GM11168 (cell line): ENCODE measurements at regions not wholly inside any gene's neighbourhood (a gene's known extent, or its start where the extent isn't known, plus 50 kb on each side); places are given as distances from the start of the nearest gene placed in this dataset.

Experiments used
- in situ Hi-C: fragments of 300-500 bp; cut with MboI; formaldehyde crosslinking; loops from one replicate; pipeline ENCODE4 v1.12.0; 2022; ENCODE audit warnings: low sequenced_read_pairs; ENCODE audit not compliant: unreplicated experiment

DNA sequence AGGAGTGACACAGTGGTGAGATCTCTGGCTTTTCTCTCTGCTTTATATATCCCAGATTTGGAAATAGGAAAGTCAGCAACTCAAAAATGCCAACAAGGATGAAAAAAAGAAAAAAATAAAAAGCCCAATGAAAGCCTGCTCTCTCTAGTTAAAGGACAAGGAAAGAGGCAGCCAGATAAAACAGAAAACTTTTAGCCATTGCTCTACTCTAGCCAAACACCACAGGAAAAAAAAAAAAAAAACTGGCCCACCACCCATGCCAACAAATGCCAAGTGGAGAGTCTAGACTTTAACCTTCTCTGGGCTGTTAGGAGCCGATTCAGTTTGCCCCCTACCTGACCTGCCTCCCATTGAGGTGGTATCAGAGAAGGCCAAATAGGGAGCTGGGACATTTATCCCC lies 222.3 kb upstream of the TMTC1 start:
- in situ Hi-C loops, result no loop called here

- in situ Hi-C loops, result no loop called here
These were observed 219.6 kb upstream of the TMTC1 start for GRCh38 chr12:30003321-30003720.

DNA sequence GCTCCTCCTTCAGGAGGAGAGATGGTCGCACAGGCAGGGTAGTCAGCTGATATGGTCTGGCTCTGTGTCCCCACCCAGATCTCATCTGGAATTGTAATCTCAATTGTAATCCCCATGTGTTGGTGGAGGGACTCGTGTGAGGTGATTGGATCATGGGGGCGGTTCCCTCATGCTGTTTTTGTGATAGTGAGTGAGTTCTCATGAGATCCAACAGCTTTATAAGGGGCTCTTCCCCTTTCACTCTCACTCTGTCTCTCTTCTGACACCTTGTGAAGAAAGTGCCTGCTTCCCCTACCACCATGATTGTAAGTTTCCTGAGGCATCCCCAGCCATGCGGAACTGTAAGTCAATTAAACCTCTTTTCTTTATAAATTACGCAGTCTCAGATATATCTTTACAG lies 218.9 kb upstream of the TMTC1 start:
- in situ Hi-C loops, result no loop called here

DNA sequence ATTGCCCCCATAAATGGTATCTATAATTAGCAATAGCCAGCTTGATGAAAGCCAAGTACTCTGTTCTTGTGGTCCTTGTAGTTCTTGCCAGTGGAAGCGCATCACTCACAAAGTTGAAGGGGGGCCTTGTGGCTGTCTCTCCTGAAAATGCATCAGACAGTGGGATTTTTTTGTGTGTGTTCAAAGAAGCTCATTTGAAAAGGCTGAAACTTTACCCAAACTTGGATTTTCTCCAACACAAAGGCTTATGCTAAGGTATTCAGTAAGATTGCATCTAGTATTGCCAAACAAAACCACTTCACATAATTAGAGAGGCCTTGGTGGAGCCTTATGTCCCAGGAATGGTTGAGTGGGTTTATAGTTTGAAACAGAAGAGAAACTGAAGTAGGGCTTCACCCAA lies 216.7 kb upstream of the TMTC1 start:
- in situ Hi-C loops, result no loop called here

DNA sequence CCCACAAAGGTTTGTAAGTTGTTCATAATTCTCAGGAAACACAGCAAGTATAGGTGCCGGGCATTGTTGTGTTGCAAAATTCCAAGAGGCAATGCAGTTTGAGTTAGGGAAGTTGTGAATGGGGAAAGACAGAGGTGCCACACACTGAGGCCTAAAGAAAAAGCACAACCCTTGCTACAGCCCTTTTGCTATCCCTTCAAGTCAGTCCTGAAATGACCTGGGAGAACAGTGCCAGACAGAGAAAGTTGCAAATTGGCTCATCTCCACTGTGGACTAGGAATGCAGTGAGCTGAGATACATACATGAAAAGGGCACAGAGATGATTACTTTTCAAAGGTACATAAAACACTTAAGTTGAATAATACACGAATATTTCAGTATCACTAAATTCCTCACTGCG lies 213.3 kb upstream of the TMTC1 start:
- in situ Hi-C loops, result no loop called here

DNA sequence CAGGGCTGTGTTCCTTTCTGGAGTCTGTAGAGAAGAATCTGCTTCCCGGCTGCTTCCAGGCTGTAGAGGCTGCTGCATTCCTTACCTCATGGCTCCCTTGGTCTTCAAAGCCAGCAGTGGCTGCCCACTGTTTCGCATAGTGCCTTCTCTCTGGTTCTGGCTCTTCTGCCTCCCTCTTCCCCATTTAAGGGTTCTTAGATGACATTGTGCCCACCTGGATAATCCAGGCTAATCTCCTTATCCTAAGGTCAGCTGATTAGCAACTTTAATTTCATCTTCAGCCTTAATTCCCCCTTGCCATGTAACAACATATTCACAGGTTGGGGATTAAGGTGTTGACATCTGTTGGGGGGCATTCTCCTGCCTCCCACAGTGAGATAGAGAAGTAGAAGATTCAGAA lies 208.6 kb upstream of the TMTC1 start:
- in situ Hi-C loops, result no loop called here

DNA sequence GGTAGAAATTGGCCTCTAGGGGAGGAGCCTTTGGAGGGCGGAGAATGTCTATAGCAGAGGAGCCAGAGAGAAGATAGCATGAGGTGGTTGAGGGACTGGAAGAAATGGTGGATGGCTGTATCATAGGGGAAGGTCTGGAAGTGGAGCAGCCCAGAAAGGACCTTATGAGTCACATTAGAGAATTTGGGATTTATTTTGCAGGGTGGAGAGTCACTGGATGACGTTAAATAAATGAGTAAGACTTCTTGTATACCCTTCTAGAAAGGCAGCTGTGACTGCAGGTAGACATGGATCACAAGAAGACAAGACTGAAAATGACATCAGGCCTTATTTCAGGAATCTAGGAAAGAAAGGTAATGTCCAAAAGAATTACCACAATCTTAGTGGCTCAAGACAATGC lies 208.2 kb upstream of the TMTC1 start:
- in situ Hi-C loops, result no loop called here

DNA sequence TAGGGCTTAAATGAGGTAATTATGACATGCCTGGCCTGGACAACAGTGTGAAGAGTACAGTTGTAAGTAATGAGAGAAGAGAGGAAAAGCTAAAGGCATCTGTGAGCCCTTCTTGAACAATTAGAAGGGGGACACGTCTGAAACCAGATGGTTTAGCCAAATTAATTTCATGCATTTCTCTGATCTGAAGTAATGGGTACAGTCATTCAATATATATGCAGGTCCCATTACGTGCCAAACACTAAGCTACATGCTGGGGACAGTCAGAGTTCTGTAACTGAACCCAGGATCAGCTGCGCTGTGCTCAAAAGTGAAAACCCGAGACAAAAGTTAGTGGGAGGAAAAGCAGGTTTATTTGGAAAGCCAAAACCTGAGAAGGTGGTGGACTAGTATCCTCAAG lies 207.2 kb upstream of the TMTC1 start:
- in situ Hi-C loops, result no loop called here

- in situ Hi-C loops, result no loop called here
These were observed 200.1 kb upstream of the TMTC1 start for GRCh38 chr12:29983851-29984250.

- in situ Hi-C loops, result no loop called here
These were observed 196.6 kb upstream of the TMTC1 start for GRCh38 chr12:29980304-29980703.

DNA sequence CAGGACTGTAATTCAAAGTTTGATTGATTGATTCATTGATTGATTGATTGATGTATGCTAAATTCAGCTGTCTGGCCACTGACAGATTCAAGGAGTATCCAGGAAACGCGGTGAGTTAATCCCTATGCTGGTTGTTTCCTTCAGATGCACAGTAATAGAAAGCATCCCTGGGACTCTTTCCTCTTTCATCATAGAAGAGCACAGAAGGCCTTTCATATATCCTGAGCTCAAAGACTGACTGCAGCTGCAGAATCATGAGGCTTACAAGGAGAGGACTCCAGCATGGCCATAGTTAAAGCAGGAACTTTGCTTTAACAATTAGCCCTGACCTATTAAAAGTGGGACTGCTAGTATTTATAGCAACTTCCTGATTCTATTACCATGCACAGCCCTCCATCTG lies 187.7 kb upstream of the TMTC1 start:
- in situ Hi-C loops, result no loop called here

- in situ Hi-C loops, result no loop called here
These were observed 186.8 kb upstream of the TMTC1 start for GRCh38 chr12:29970501-29970900.

DNA sequence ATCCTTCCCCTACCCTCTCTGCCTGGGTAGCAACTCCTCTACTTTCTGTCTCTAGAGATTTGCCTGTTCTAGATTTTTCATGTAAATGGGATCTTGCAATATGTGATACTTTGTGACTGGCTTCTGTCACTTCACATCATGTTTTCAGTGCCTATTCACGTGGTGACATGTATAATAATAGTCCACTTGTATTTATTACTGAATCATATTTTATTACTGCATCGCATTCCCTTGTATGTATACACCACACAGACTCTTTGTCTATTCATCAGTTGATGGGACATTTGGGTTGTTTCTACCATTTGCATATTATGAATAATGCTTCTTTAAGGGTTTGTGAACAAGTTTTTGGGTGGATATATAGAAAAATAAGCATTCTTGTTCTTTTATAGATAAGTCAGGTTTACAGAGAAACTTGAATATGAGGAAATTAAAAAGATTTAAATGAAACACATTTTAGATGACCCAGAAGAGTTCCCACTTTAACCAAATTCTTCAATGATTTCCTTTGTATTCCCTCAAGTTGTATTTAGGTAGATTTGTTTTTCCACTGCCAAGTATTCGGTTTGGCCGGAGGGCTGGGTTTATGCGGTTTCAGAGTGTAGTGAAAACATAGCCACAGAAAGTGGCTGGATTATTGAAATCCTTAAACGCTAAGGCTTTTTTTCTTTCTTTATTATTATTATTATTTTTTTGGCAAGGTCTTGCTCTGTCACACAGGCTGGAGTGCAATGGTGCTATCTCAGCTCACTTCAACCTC lies 178.7 kb upstream of the TMTC1 start:
- in situ Hi-C loops, result no loop called here

DNA sequence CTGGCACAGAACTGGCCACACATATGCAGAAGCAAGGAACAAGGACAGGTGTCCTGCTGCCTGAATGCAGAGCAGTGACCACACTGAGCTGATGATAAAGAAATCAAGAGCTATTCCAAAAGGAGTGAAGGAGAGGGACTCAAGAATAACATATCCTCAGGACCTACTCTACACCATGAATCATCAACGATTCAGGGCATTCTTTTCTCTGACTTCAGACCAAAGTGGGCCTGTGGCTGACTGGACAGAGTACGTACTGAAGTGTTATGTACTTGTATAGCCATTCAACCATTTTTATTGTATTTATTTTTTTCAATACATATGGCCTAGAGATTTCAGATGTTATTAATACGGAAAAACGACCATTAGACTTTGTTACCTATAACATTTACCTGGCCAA lies 177.5 kb upstream of the TMTC1 start:
- in situ Hi-C loops, result no loop called here

DNA sequence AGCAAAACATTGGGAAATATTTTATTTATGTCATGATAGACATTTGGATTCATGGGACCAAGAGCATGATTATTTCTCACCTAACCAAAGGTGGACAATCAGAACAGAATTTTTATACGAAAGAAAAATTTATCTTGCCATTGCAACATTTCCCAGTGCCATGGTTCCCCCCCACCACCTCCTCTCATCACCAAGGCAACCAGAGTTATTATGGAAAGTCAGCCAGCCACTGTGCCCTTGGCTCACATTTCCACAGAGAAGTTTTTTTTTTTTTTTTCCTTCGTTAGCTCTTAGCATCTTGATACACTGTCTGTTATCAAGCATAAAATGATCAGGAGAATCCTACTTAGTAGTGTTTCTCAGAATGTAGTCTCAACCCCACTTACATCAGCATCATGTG lies 176.4 kb upstream of the TMTC1 start:
- in situ Hi-C loops, result no loop called here

GRCh38 chr12:29957835-29958234 lies 174.1 kb upstream of the TMTC1 start:
- in situ Hi-C loops, result no loop called here

DNA sequence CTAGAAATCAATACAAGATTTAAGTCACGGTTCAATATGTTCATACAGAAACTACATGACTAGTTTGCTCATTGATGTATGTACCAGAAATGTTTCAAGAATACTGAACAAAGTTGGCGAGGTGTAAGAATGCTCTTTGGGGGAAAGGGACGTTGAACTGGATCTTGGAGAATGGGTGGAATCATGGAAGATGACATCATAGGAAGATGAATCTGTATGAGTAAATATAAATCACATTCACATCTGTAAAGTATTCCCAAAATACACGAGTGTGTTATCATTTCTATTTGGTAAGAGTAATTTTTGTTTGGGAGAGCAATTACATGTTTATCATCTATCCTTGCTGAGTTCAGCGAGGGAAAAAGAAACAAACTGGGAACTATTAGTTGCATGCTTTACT lies 162.2 kb upstream of the TMTC1 start:
- in situ Hi-C loops, result no loop called here

DNA sequence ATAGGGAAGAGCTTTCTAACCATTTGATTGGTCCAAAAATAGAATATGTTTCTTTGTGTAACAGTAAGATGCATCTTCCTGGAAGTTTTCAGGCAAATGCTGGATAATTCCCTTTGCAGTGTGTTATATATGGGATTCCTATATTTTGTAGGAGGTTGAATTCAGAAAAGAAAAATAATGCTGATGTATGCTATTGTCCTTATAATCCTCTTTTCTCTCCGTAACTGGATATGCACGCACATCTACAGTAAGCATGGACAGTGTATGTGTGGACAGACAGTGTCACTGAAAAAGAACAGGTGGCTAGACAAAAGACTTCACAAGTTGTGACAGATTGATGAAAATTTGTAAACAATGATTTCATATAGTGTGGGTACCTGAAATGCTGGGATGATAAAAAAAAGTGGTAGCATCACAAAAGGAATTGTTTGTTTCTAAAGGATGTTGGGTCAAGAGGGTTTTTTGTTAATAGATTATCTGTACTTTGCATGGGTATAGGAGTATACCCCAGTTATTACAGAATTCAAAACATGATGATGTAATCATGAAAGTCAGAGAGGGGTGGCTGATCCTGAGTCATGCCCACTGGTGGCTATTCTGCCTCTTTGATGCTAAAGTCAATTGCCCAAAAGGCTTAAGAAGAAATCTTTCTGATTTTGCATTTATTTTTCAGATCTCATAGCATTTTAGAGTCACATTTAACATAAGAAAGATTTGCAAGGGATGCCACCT lies 160.7 kb upstream of the TMTC1 start:
- in situ Hi-C loops, result no loop called here

GRCh38 chr12:29943683-29944082 lies 159.9 kb upstream of the TMTC1 start:
- in situ Hi-C loops, result no loop called here

GRCh38 chr12:29940811-29941210 lies 157.1 kb upstream of the TMTC1 start:
- in situ Hi-C loops, result no loop called here

GRCh38 chr12:29930503-29930902 lies 146.8 kb upstream of the TMTC1 start:
- in situ Hi-C loops, result no loop called here

DNA sequence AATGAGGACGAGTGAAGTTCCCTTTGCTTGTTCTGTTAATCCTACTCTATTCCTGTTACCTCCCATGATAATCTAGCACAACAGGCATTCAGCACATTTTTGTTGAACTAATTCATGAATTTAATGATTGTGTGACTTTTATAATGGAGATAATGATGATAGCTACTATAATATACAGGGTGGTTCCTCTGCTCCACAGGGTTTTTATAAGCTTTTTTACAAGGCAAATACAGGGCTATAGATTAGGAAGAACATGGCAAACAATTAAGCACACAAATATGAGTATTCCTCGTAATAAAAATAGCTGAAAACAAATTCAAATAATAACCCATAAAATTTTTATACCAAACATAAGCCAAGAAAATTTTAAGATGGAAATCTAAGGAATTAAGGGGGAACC lies 145.6 kb upstream of the TMTC1 start:
- in situ Hi-C loops, result no loop called here
